ENCODE measurements at regions not wholly inside any gene's neighbourhood (a gene's known extent, or its start where the extent isn't known, plus 50 kb on each side); places are given as distances from the start of the nearest gene placed in this dataset.
"Not testable (repeated sequence)": the region's sequence is repeated elsewhere in the genome, so short reads cannot be mapped to it uniquely, and the experiment has no call there.

GRCh38 chr14:44854114-44854513 lies 107.6 kb downstream of the KLHL28 start:
- no peaks in the 10 kb centered on the region for H3K4me1 ChIP-seq
- H3K27me3 ChIP-seq = peaks cover 0 to 4% (median 0%) of the 10 kb centered on the region in 3 donors
- WGBS, 5 donors = 88 to 93% (median 90%) methylated on average over 4 of the region's 4 CpGs
- TF ChIP-seq POLR2A (IDR thresholded peaks at IDR 0.05) (no peak), POLR2AphosphoS5 (IDR thresholded peaks at IDR 0.05) (no peak), CTCF (IDR thresholded peaks at IDR 0.05) (no peak), EP300 (IDR thresholded peaks at IDR 0.05) (no peak)
- H3K9me3 ChIP-seq = peaks cover 0 to 5% (median 2%) of the 10 kb centered on the region in 4 donors
- intact Hi-C loops (cut with DNase I; ENCODE audit: low total_unique reads) = no loop called here
- DNase-seq = no peak
- no peak overlapping the region for H3K27ac ChIP-seq
- no peaks in the 10 kb centered on the region for H3K36me3 ChIP-seq
- H3K4me3 ChIP-seq = no peak overlapping the region

GRCh38 chr14:44847526-44848309 lies 114.0 kb downstream of the KLHL28 start:
- DNase-seq = no peak
- peaks cover 0 to 4% (median 0%) of the 10 kb centered on the region in 4 donors for H3K4me1 ChIP-seq
- no peak overlapping the region for H3K27ac ChIP-seq
- TF ChIP-seq POLR2A (IDR thresholded peaks at IDR 0.05) = no peak
- no peak for TF ChIP-seq EP300 (IDR thresholded peaks at IDR 0.05)
- no peak for TF ChIP-seq CTCF (IDR thresholded peaks at IDR 0.05)
- no peak for TF ChIP-seq POLR2AphosphoS5 (IDR thresholded peaks at IDR 0.05)
- WGBS, 5 donors = 37 to 61% (median 56%) methylated on average over 8 of the region's 8 CpGs
- no peaks in the 10 kb centered on the region for H3K36me3 ChIP-seq
- no peaks in the 10 kb centered on the region for H3K27me3 ChIP-seq
- intact Hi-C loops (cut with DNase I; ENCODE audit: low total_unique reads) = no loop called here
- no peak overlapping the region for H3K4me3 ChIP-seq
- no peaks in the 10 kb centered on the region for H3K9me3 ChIP-seq

- H3K27ac ChIP-seq = no peak overlapping the region
- DNase-seq = peak in 1 of 2 donors; percentile 75
- H3K36me3 ChIP-seq = no peaks in the 10 kb centered on the region
- no peak overlapping the region for H3K4me3 ChIP-seq
- H3K27me3 ChIP-seq = no peaks in the 10 kb centered on the region
- H3K9me3 ChIP-seq = no peaks in the 10 kb centered on the region
- intact Hi-C loops (cut with DNase I; ENCODE audit: low total_unique reads) = no loop called here
- no peak for TF ChIP-seq POLR2A (IDR thresholded peaks at IDR 0.05)
- peak in 5 of 7 experiments; percentile 31 to 73 (median 59) for TF ChIP-seq CTCF (IDR thresholded peaks at IDR 0.05)
- WGBS, 5 donors = 23 to 25% (median 24%) methylated on average over 4 of the region's 4 CpGs
- H3K4me1 ChIP-seq = peaks cover 0 to 4% (median 0%) of the 10 kb centered on the region in 4 donors
These were observed 115.4 kb downstream of the KLHL28 start for GRCh38 chr14:44846232-44846824.

- H3K27ac ChIP-seq; H3K4me3 ChIP-seq; H3K4me1 ChIP-seq; intact Hi-C loops (cut with DNase I; ENCODE audit: low total_unique reads); DNase-seq; H3K9me3 ChIP-seq; H3K27me3 ChIP-seq; H3K36me3 ChIP-seq: not testable (repeated sequence)
- 81 to 87% (median 83%) methylated on average over 9 of the region's 9 CpGs for WGBS, 5 donors
These were observed 125.8 kb downstream of the KLHL28 start for GRCh38 chr14:44835928-44836327.
